Keratinocyte (primary cell): ENCODE measurements at regions not wholly inside any gene's neighbourhood (a gene's known extent, or its start where the extent isn't known, plus 50 kb on each side); places are given as distances from the start of the nearest gene placed in this dataset.

ENCODE experiments used
- DNase-seq: peaks from one replicate; pipeline ENCODE4 v3.0.0-alpha.2; 2011; ENCODE audit warnings: low read depth, missing footprints, low spot score
- FAIRE-seq: peaks from 2 replicates; lab custom pipeline; 2011; peaks lifted over from hg19 to GRCh38; lab: Jason Lieb, UNC
- H2AFZ ChIP-seq: 2 replicates; pipeline ENCODE4 v1.6.0; 2012; ENCODE audit warnings: low read length, control low read depth, inconsistent platforms; ENCODE audit not compliant: control insufficient read depth
- H3K27ac ChIP-seq: 2 replicates; pipeline ENCODE4 v1.5.1; 2011; ENCODE audit warnings: low read length; ENCODE audit not compliant: control insufficient read depth, insufficient read depth
- H3K27me3 ChIP-seq: 3 replicates; pipeline ENCODE4 v1.6.0; 2011; ENCODE audit warnings: low read length; ENCODE audit not compliant: control insufficient read depth, insufficient read depth; ENCODE audit errors: extremely low read depth
- H3K36me3 ChIP-seq, 2 experiments: 2 replicates in 1 of 2; 3 replicates in 1 of 2; pipeline ENCODE4 v1.5.1; 2011; ENCODE audit warnings: low read length in 2 of 2, mild to moderate bottlenecking in 1 of 2; ENCODE audit not compliant: control insufficient read depth in 2 of 2, insufficient read depth in 2 of 2; ENCODE audit errors: extremely low read depth in 1 of 2
- H3K4me1 ChIP-seq: 3 replicates; pipeline ENCODE4 v1.5.1; 2011; ENCODE audit warnings: low read length; ENCODE audit not compliant: control insufficient read depth, insufficient read depth; ENCODE audit errors: extremely low read depth
- H3K4me2 ChIP-seq: 3 replicates; pipeline ENCODE4 v1.6.0; 2011; ENCODE audit warnings: low read depth, low read length; ENCODE audit not compliant: control insufficient read depth, insufficient read depth; ENCODE audit errors: extremely low read depth
- H3K4me3 ChIP-seq, 3 experiments: fragments of 200-600 bp in 1 of 3; sonication (generic) in 1 of 3; 2 replicates in 2 of 3; 3 replicates in 1 of 3; pipeline ENCODE4 v1.5.1; 2011 to 2016; ENCODE audit warnings: low read length in 3 of 3, mild to moderate bottlenecking in 3 of 3, control low read depth in 2 of 3, inconsistent platforms in 1 of 3, low read depth in 1 of 3, mixed read lengths in 1 of 3, mixed run types in 1 of 3, moderate library complexity in 1 of 3; ENCODE audit not compliant: control insufficient read depth in 2 of 3, insufficient read depth in 2 of 3; ENCODE audit errors: extremely low read depth in 1 of 3
- H3K79me2 ChIP-seq: 2 replicates; pipeline ENCODE4 v1.6.0; 2012; ENCODE audit warnings: low read length; ENCODE audit not compliant: control insufficient read depth, insufficient read depth
- H3K9ac ChIP-seq: 3 replicates; pipeline ENCODE4 v1.6.0; 2011; ENCODE audit warnings: low read length; ENCODE audit not compliant: control insufficient read depth, insufficient read depth; ENCODE audit errors: extremely low read depth
- H3K9me1 ChIP-seq: 3 replicates; pipeline ENCODE4 v1.6.0; 2011; ENCODE audit warnings: low read length; ENCODE audit not compliant: control insufficient read depth, insufficient read depth; ENCODE audit errors: extremely low read depth
- H3K9me3 ChIP-seq: 2 replicates; pipeline ENCODE4 v1.5.1; 2012; ENCODE audit warnings: low read depth, low read length; ENCODE audit not compliant: control insufficient read depth
- H4K20me1 ChIP-seq: 3 replicates; pipeline ENCODE4 v1.6.0; 2011; ENCODE audit warnings: low read length; ENCODE audit not compliant: control insufficient read depth, insufficient read depth; ENCODE audit errors: extremely low read depth
- CTCF ChIP-seq, 3 experiments: IDR thresholded peaks in 1 of 3; conservative IDR thresholded peaks in 1 of 3; optimal IDR thresholded peaks in 1 of 3; 2 replicates in 2 of 3; 3 replicates in 1 of 3; pipeline versions ENCODE3 to v1.5.1; 2011; ENCODE audit warnings: low read length in 3 of 3, mild to moderate bottlenecking in 3 of 3, moderate library complexity in 2 of 3, control low read depth in 1 of 3, inconsistent platforms in 1 of 3; ENCODE audit not compliant: insufficient read depth in 2 of 3; ENCODE audit errors: extremely low read depth in 1 of 3
- EZH2 ChIP-seq: IDR thresholded peaks from one replicate; pipeline ENCODE4 v1.6.1; 2012; ENCODE audit warnings: inconsistent platforms, mild to moderate bottlenecking, low read length, moderate library complexity
- dilution Hi-C: fragments of 300-500 bp; cut with MboI; formaldehyde crosslinking; loops from one replicate; pipeline ENCODE4 v1.7.0; 2020; ENCODE audit warnings: low sequenced_read_pairs; ENCODE audit not compliant: extremely low pct_ligation_motif_present

GRCh38 chr9:78383130-78383529 is 86.2 kb downstream of the PSAT1 start:
- no peaks in the 10 kb centered on the region for H3K36me3 ChIP-seq
- H3K27me3 ChIP-seq, result no peaks in the 10 kb centered on the region
- FAIRE-seq, result no peak
- no peaks in the 10 kb centered on the region for H3K9me1 ChIP-seq
- dilution Hi-C loops, result no loop called here
- no peaks in the 10 kb centered on the region for H4K20me1 ChIP-seq
- no peak overlapping the region for H2AFZ ChIP-seq
- no peak overlapping the region for H3K9ac ChIP-seq
- no peaks in the 10 kb centered on the region for H3K79me2 ChIP-seq
- no peaks in the 10 kb centered on the region for H3K4me1 ChIP-seq
- no peaks in the 10 kb centered on the region for H3K9me3 ChIP-seq
- DNase-seq, result no peak
- H3K4me3 ChIP-seq, result no peak overlapping the region
- TF ChIP-seq EZH2 (no peak), CTCF (optimal IDR thresholded peaks at IDR 0.05 in 1 of 3, IDR thresholded peaks at IDR 0.05 in 1 of 3, conservative IDR thresholded peaks at IDR 0.05 in 1 of 3; ENCODE audit: extremely low read depth in 1 of 3, insufficient read depth in 2 of 3, low read length in 3 of 3) (no peak)
- H3K4me2 ChIP-seq, result no peak overlapping the region
- no peak overlapping the region for H3K27ac ChIP-seq

GRCh38 chr9:78386348-78386747 is 89.4 kb downstream of the PSAT1 start:
- Histone ChIP-seq H3K27ac (no peak overlapping the region), H4K20me1 (no peaks in the 10 kb centered on the region), H3K4me1 (no peaks in the 10 kb centered on the region), H3K4me3 (no peak overlapping the region), H3K27me3 (no peaks in the 10 kb centered on the region), H3K9me3 (no peaks in the 10 kb centered on the region), H3K4me2 (no peak overlapping the region), H3K9ac (no peak overlapping the region), H3K36me3 (no peaks in the 10 kb centered on the region), H3K9me1 (no peaks in the 10 kb centered on the region), H2AFZ (no peak overlapping the region), H3K79me2 (no peaks in the 10 kb centered on the region)
- dilution Hi-C loops, result no loop called here
- DNase-seq (no peak), FAIRE-seq (no peak)
- TF ChIP-seq EZH2 (no peak), CTCF (optimal IDR thresholded peaks at IDR 0.05 in 1 of 3, IDR thresholded peaks at IDR 0.05 in 1 of 3, conservative IDR thresholded peaks at IDR 0.05 in 1 of 3; ENCODE audit: extremely low read depth in 1 of 3, insufficient read depth in 2 of 3, low read length in 3 of 3) (no peak)
